ENCODE measurements at regions not wholly inside any gene's neighbourhood (a gene's known extent, or its start where the extent isn't known, plus 50 kb on each side); places are given as distances from the start of the nearest gene placed in this dataset.
A peak's percentile ranks its signal among the peaks of the same experiment; 100 is the strongest.

GRCh38 chr7:28343462-28343861, 68.9 kb upstream of the CREB5 start:
- no TSS peak for BruUV-seq (replicated peaks)
- dilution Hi-C loops (cut with HindIII; ENCODE audit: low sequenced_read_pairs, unreplicated experiment), result no loop called here
- H4K91ac ChIP-seq (ENCODE audit: insufficient read depth, low read depth, low read length), result no peak overlapping the region

More at GRCh38 chr7:28343462-28343861, 68.9 kb upstream of the CREB5 start:
- no peak for ATAC-seq (ENCODE audit: low read depth)
- no peak overlapping the region for H2BK20ac ChIP-seq (ENCODE audit: low read depth, low read length)
- no peak overlapping the region for H2BK15ac ChIP-seq (ENCODE audit: low read depth, low read length)
- no peak overlapping the region for H3K56ac ChIP-seq (ENCODE audit: extremely low read depth, insufficient read depth, low read length)
- H3K9me1 ChIP-seq (ENCODE audit: insufficient read depth, low read length), result no peaks in the 10 kb centered on the region; the same call in 1 of the 2 replicates
- no peak overlapping the region for H3K4me3 ChIP-seq (ENCODE audit: insufficient read depth, low read depth, low read length)
- H4K20me1 ChIP-seq (ENCODE audit: insufficient read depth, low read length), result no peaks in the 10 kb centered on the region
- no peak overlapping the region for H2AK5ac ChIP-seq (ENCODE audit: low read depth, low read length)
- no peak overlapping the region for H3K4ac ChIP-seq (ENCODE audit: low read depth, low read length)
- H2AK9ac ChIP-seq (replicated peaks; ENCODE audit: low read depth, low read length, poor library complexity), result no peak overlapping the region
- ChIA-PET POLR2A (ENCODE audit: unreplicated experiment) (no interaction called here), CTCF (no interaction called here)
- no peaks in the 10 kb centered on the region for H3K79me1 ChIP-seq (ENCODE audit: low read depth in 1 of 2, low read length in 2 of 2)
- H3K4me2 ChIP-seq (ENCODE audit: low read depth, low read length), result no peak overlapping the region
- no peak overlapping the region for H3K23ac ChIP-seq (ENCODE audit: low read depth, low read length)
- no peak overlapping the region for H2AFZ ChIP-seq (replicated peaks; ENCODE audit: low read length, poor library complexity)
- no peak overlapping the region for H2BK120ac ChIP-seq (ENCODE audit: low read depth, low read length)
- DNase-seq, result no peak
- H3K27me3 ChIP-seq (ENCODE audit: control insufficient read depth, insufficient read depth, low read length), result no peaks in the 10 kb centered on the region; the same call in none of the 2 replicates
- H3K4me1 ChIP-seq (ENCODE audit: control insufficient read depth, insufficient read depth, low read length), result peaks cover 13% of the 10 kb centered on the region
- no peak overlapping the region for H3K9ac ChIP-seq (ENCODE audit: low read depth, low read length)
- TF ChIP-seq RCOR1 (IDR thresholded peaks at IDR 0.05; ENCODE audit: insufficient replicate concordance, low read length) (no peak), CEBPB (IDR thresholded peaks at IDR 0.05; ENCODE audit: low read depth, low read length) (peak; percentile 97), MAZ (IDR thresholded peaks at IDR 0.05; ENCODE audit: borderline replicate concordance, low read depth, low read length) (no peak)
- H2BK5ac ChIP-seq (ENCODE audit: low read depth, low read length, poor library complexity, severe bottlenecking), result no peak overlapping the region
- no peak overlapping the region for H3K27ac ChIP-seq (ENCODE audit: insufficient read depth, low read length)
- WGBS, 2 experiments (ENCODE audit: extremely low coverage in 2 of 2, insufficient read length in 1 of 2), result no CpG with 5 or more reads among the region's 1 CpG
- no peak overlapping the region for H4K8ac ChIP-seq (ENCODE audit: low read depth in 2 of 2, low read length in 2 of 2)
- H3K36me3 ChIP-seq (ENCODE audit: control insufficient read depth, insufficient read depth, low read length), result no peaks in the 10 kb centered on the region
- no peak overlapping the region for H3K18ac ChIP-seq (ENCODE audit: low read depth, low read length)
- no peak overlapping the region for H3K14ac ChIP-seq (replicated peaks; ENCODE audit: low read depth, low read length)
- no peaks in the 10 kb centered on the region for H3K9me3 ChIP-seq (ENCODE audit: control insufficient read depth, insufficient read depth, low read length)
- in situ Hi-C loops (cut with MboI; ENCODE audit: low sequenced_read_pairs), result no loop called here
- no peak overlapping the region for H4K5ac ChIP-seq (ENCODE audit: low read depth, low read length)
- intact Hi-C loops (cut with micrococcal nuclease), result no loop called here

All from IMR-90 (cell line).